ENCODE measurements at regions not wholly inside any gene's neighbourhood (a gene's known extent, or its start where the extent isn't known, plus 50 kb on each side); places are given as distances from the start of the nearest gene placed in this dataset.

- Histone ChIP-seq H3K4me3 (no peak overlapping the region), H3K4me1 (ENCODE audit: insufficient read depth) (no peaks in the 10 kb centered on the region), H3K9me3 (no peaks in the 10 kb centered on the region), H3K27ac (no peak overlapping the region), H3K36me3 (no peaks in the 10 kb centered on the region), H3K27me3 (no peaks in the 10 kb centered on the region)
- DNase-seq: no peak
- WGBS, 3 donors: 52 to 77% (median 57%) methylated on average over 1 of the region's 1 CpG
- intact Hi-C loops (cut with DNase I): no loop called here
- TF ChIP-seq POLR2A (IDR thresholded peaks at IDR 0.05) (no peak), EP300 (IDR thresholded peaks at IDR 0.05) (no peak), CTCF (IDR thresholded peaks at IDR 0.05) (no peak)
Observed at GRCh38 chr2:118705032-118705431, 142.4 kb downstream of the EN1 start.

- Histone ChIP-seq H3K9me3 (no peaks in the 10 kb centered on the region), H3K27me3 (no peaks in the 10 kb centered on the region), H3K4me1 (ENCODE audit: insufficient read depth) (no peaks in the 10 kb centered on the region), H3K27ac (no peak overlapping the region), H3K36me3 (no peaks in the 10 kb centered on the region), H3K4me3 (no peak overlapping the region)
- intact Hi-C loops (cut with DNase I): no loop called here
- TF ChIP-seq EP300 (IDR thresholded peaks at IDR 0.05): no peak
- TF ChIP-seq POLR2A (IDR thresholded peaks at IDR 0.05): no peak
- TF ChIP-seq CTCF (IDR thresholded peaks at IDR 0.05): no peak
- DNase-seq: no peak
- WGBS, 3 donors: 39 to 47% (median 41%) methylated on average over 13 of the region's 13 CpGs
Observed at GRCh38 chr2:118699447-118700175, 147.8 kb downstream of the EN1 start.

- Histone ChIP-seq H3K4me3 (no peak overlapping the region), H3K4me1 (ENCODE audit: insufficient read depth) (no peaks in the 10 kb centered on the region), H3K36me3 (no peaks in the 10 kb centered on the region), H3K9me3 (no peaks in the 10 kb centered on the region), H3K27ac (no peak overlapping the region), H3K27me3 (no peaks in the 10 kb centered on the region)
- 79 to 85% (median 83%) methylated on average over 6 of the region's 6 CpGs for WGBS, 3 donors
- TF ChIP-seq POLR2A (IDR thresholded peaks at IDR 0.05) (no peak), CTCF (IDR thresholded peaks at IDR 0.05) (no peak), EP300 (IDR thresholded peaks at IDR 0.05) (no peak)
- intact Hi-C loops (cut with DNase I): no loop called here
- no peak for DNase-seq
Observed at GRCh38 chr2:118698564-118698963, 148.9 kb downstream of the EN1 start.

GRCh38 chr2:118697781-118698180, 149.7 kb downstream of the EN1 start:
- intact Hi-C loops (cut with DNase I): no loop called here
- H3K4me1 ChIP-seq (ENCODE audit: insufficient read depth): no peaks in the 10 kb centered on the region

More at GRCh38 chr2:118697781-118698180, 149.7 kb downstream of the EN1 start:
- no peak for DNase-seq
- Histone ChIP-seq H3K27ac (no peak overlapping the region), H3K36me3 (no peaks in the 10 kb centered on the region), H3K9me3 (no peaks in the 10 kb centered on the region), H3K4me3 (no peak overlapping the region), H3K27me3 (no peaks in the 10 kb centered on the region)
- TF ChIP-seq POLR2A (IDR thresholded peaks at IDR 0.05) (no peak), EP300 (IDR thresholded peaks at IDR 0.05) (no peak), CTCF (IDR thresholded peaks at IDR 0.05) (no peak)

All from ovary (tissue), 7 donors.